CD14-positive monocyte (primary cell): ENCODE measurements at regions not wholly inside any gene's neighbourhood (a gene's known extent, or its start where the extent isn't known, plus 50 kb on each side); places are given as distances from the start of the nearest gene placed in this dataset.

Experiments used
- DNase-seq, 3 donors: peaks; one replicate each; pipeline ENCODE4 v3.0.0-alpha.2; 2011 to 2022
- H2AFZ ChIP-seq: 2 replicates; pipeline ENCODE4 v1.6.0; 2012; ENCODE audit warnings: mild to moderate bottlenecking, low read depth, low read length, inconsistent platforms; ENCODE audit not compliant: insufficient read depth, poor library complexity, severe bottlenecking
- H3K27ac ChIP-seq, 2 donors: 1 replicate in 1 of 2; 2 replicates in 1 of 2; pipeline ENCODE4 v1.5.1; 2012 to 2013; ENCODE audit warnings: low read length in 2 of 2, control low read depth in 1 of 2, inconsistent platforms in 1 of 2, low read depth in 1 of 2, mild to moderate bottlenecking in 1 of 2
- H3K27me3 ChIP-seq, 2 donors: one replicate each; pipeline versions ENCODE4 v1.6.0 to v1.6.1; 2011 to 2013; ENCODE audit warnings: low read length in 2 of 2; ENCODE audit not compliant: control insufficient read depth in 2 of 2, insufficient read depth in 2 of 2
- H3K36me3 ChIP-seq, 2 donors: replicated peaks in 1 of 2; 1 replicate in 1 of 2; 2 replicates in 1 of 2; pipeline versions ENCODE4 v1.5.1 to v1.6.1; 2012 to 2013; ENCODE audit warnings: low read length in 2 of 2, control low read depth in 1 of 2, inconsistent platforms in 1 of 2, mild to moderate bottlenecking in 1 of 2; ENCODE audit not compliant: insufficient read depth in 2 of 2, control insufficient read depth in 1 of 2
- H3K4me1 ChIP-seq, 2 donors: 1 replicate in 1 of 2; 2 replicates in 1 of 2; pipeline versions ENCODE4 v1.5.1 to v1.6.1; 2012 to 2013; ENCODE audit warnings: low read length in 2 of 2, control low read depth in 1 of 2, inconsistent platforms in 1 of 2, mild to moderate bottlenecking in 1 of 2, moderate library complexity in 1 of 2; ENCODE audit not compliant: insufficient read depth in 2 of 2, control insufficient read depth in 1 of 2
- H3K4me2 ChIP-seq: replicated peaks from 2 replicates; pipeline ENCODE3; 2012; ENCODE audit warnings: low read length, moderate library complexity, mild to moderate bottlenecking; ENCODE audit not compliant: poor library complexity, severe bottlenecking; ENCODE audit errors: extremely low read depth
- H3K4me3 ChIP-seq, 3 experiments: fragments of 200-600 bp in 1 of 3; sonication (generic) in 1 of 3; replicated peaks in 1 of 3; 1 replicate in 2 of 3; 2 replicates in 1 of 3; pipeline ENCODE4 v1.5.1; 2011 to 2013; ENCODE audit warnings: low read length in 3 of 3, mild to moderate bottlenecking in 3 of 3, control low read depth in 2 of 3, low read depth in 2 of 3, inconsistent platforms in 1 of 3, moderate library complexity in 1 of 3
- H3K79me2 ChIP-seq: 2 replicates; pipeline ENCODE4 v1.6.0; 2012; ENCODE audit warnings: mild to moderate bottlenecking, control low read depth, inconsistent platforms, low read length, moderate library complexity; ENCODE audit not compliant: insufficient read depth
- H3K9ac ChIP-seq: 2 replicates; pipeline ENCODE4 v1.6.0; 2017; ENCODE audit warnings: low read length, mild to moderate bottlenecking; ENCODE audit not compliant: insufficient read depth, poor library complexity, severe bottlenecking
- H3K9me3 ChIP-seq, 2 donors: replicated peaks in 1 of 2; 1 replicate in 1 of 2; 2 replicates in 1 of 2; pipeline versions ENCODE4 v1.5.1 to v1.6.1; 2012 to 2013; ENCODE audit warnings: low read length in 2 of 2, control low read depth in 1 of 2; ENCODE audit not compliant: control insufficient read depth in 1 of 2, insufficient read depth in 1 of 2
- H4K20me1 ChIP-seq: 2 replicates; pipeline ENCODE4 v1.6.0; 2012; ENCODE audit warnings: mild to moderate bottlenecking, low read length, control low read depth, moderate library complexity; ENCODE audit not compliant: insufficient read depth
- H3K27ac Mint-ChIP-seq, 7 donors: one replicate each; pipeline ENCODE4 v1.8.0; 2020; ENCODE audit warnings: mild to moderate bottlenecking in 7 of 7, mixed read lengths in 7 of 7, moderate library complexity in 6 of 7, inconsistent platforms in 2 of 7
- H3K27me3 Mint-ChIP-seq, 3 donors: one replicate each; pipeline ENCODE4 v1.8.0; 2021 to 2022; ENCODE audit warnings: low read depth in 3 of 3, mild to moderate bottlenecking in 3 of 3, mixed read lengths in 3 of 3, moderate library complexity in 3 of 3, inconsistent platforms in 1 of 3
- H3K36me3 Mint-ChIP-seq, 2 donors: one replicate each; pipeline ENCODE4 v1.8.0; 2020; ENCODE audit warnings: mixed read lengths in 2 of 2, inconsistent platforms in 1 of 2, mild to moderate bottlenecking in 1 of 2
- H3K4me1 Mint-ChIP-seq: one replicate; pipeline ENCODE4 v1.8.0; 2020; ENCODE audit warnings: mild to moderate bottlenecking, mixed read lengths
- H3K4me3 Mint-ChIP-seq, 2 donors: one replicate each; pipeline ENCODE4 v1.8.0; 2020; ENCODE audit warnings: mild to moderate bottlenecking in 2 of 2, mixed read lengths in 2 of 2, moderate library complexity in 1 of 2
- H3K9me3 Mint-ChIP-seq, 7 donors: one replicate each; pipeline ENCODE4 v1.8.0; 2020 to 2022; ENCODE audit warnings: mixed read lengths in 7 of 7, mild to moderate bottlenecking in 6 of 7, moderate library complexity in 6 of 7, inconsistent platforms in 2 of 7
- WGBS: methylation state at CpG from one replicate; pipeline ENCODE4 v1.1.5; 2013; ENCODE audit warnings: missing lambda C conversion rate; ENCODE audit not compliant: insufficient coverage; 5-methylcytosine and 5-hydroxymethylcytosine counted together
- intact Hi-C, 2 donors: fragments of 100-400 bp; cut with micrococcal nuclease; formaldehyde crosslinking; loops; one replicate each; pipeline versions ENCODE4 v1.15.0 to v1.15.1; 2023
- TF ChIP-seq, protein P1 (sequence below): fragments of 200-600 bp; IDR thresholded peaks from one replicate; pipeline ENCODE4 v1.8.0; 2022; ENCODE audit warnings: antibody characterized with exemption, mild to moderate bottlenecking

DNA sequence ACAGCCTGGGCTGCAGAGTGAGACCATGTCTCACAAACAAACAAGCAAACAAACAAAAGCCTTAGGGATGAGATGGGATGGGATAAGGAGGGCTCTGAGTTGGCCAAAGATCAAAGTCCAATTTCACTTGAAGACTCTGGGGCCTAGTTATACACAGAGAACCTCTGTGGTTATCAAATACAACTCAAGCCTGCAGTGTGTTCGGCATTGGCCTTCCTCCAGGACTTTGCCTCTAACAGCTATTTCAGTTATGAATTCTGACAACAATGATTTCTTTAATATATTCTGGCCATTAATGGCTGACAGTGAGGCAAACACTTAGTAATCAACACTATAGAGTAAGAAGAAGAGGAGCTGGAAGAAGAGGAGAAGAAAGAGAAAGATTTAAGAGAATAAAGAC lies 171.1 kb downstream of the PDGFRA start:
- peaks cover 5% of the 10 kb centered on the region for H3K4me1 Mint-ChIP-seq
- no peak overlapping the region for H3K4me2 ChIP-seq
- H3K9me3 Mint-ChIP-seq: peaks cover 0 to 4% (median 1%) of the 10 kb centered on the region in 7 donors
- H3K4me3 ChIP-seq: no peak overlapping the region
- H4K20me1 ChIP-seq: no peaks in the 10 kb centered on the region
- H3K36me3 ChIP-seq: no peaks in the 10 kb centered on the region
- no peak for DNase-seq
- H3K9ac ChIP-seq: no peak overlapping the region
- no peak overlapping the region for H3K27ac Mint-ChIP-seq
- no peaks in the 10 kb centered on the region for H3K4me1 ChIP-seq
- H3K36me3 Mint-ChIP-seq: no peaks in the 10 kb centered on the region
- no peaks in the 10 kb centered on the region for H3K9me3 ChIP-seq
- no peak overlapping the region for H2AFZ ChIP-seq
- intact Hi-C loops: no loop called here
- no peak overlapping the region for H3K27ac ChIP-seq
- no peaks in the 10 kb centered on the region for H3K27me3 ChIP-seq
- TF ChIP-seq, protein P1, sequence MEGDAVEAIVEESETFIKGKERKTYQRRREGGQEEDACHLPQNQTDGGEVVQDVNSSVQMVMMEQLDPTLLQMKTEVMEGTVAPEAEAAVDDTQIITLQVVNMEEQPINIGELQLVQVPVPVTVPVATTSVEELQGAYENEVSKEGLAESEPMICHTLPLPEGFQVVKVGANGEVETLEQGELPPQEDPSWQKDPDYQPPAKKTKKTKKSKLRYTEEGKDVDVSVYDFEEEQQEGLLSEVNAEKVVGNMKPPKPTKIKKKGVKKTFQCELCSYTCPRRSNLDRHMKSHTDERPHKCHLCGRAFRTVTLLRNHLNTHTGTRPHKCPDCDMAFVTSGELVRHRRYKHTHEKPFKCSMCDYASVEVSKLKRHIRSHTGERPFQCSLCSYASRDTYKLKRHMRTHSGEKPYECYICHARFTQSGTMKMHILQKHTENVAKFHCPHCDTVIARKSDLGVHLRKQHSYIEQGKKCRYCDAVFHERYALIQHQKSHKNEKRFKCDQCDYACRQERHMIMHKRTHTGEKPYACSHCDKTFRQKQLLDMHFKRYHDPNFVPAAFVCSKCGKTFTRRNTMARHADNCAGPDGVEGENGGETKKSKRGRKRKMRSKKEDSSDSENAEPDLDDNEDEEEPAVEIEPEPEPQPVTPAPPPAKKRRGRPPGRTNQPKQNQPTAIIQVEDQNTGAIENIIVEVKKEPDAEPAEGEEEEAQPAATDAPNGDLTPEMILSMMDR: no peak
- H3K4me3 Mint-ChIP-seq: no peak overlapping the region
- peaks cover 0 to 3% (median 0%) of the 10 kb centered on the region in 3 donors for H3K27me3 Mint-ChIP-seq
- H3K79me2 ChIP-seq: no peaks in the 10 kb centered on the region
- no CpG with 5 or more reads among the region's 1 CpG for WGBS

DNA sequence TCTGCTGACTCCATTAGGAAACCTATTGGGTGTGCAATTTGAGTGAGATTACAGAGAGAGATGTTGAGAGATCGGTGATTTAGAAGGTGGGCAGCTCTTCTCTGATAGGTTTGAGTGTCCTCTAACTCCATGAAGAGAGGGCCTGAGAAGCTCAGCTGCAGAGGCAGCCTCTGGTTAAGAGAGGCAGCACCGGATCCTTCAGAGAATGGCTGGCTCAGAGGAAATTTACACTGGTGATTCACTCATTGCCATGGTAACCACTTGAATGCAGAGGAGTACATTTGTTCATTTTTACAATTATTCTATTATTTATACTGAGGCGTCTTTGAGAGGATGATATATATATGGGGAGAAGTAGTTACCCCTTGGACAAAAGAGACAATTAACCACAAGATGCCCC lies 171.7 kb downstream of the PDGFRA start:
- Mint-ChIP-seq H3K4me1 (peaks cover 5% of the 10 kb centered on the region), H3K4me3 (no peak overlapping the region), H3K36me3 (no peaks in the 10 kb centered on the region), H3K27me3 (peaks cover 0 to 4% (median 0%) of the 10 kb centered on the region in 3 donors), H3K9me3 (peaks cover 0 to 3% (median under 1%) of the 10 kb centered on the region in 7 donors), H3K27ac (no peak overlapping the region)
- Histone ChIP-seq H3K4me2 (no peak overlapping the region), H3K79me2 (no peaks in the 10 kb centered on the region), H3K27ac (no peak overlapping the region), H4K20me1 (no peaks in the 10 kb centered on the region), H3K9me3 (no peaks in the 10 kb centered on the region), H2AFZ (no peak overlapping the region), H3K27me3 (no peaks in the 10 kb centered on the region), H3K4me1 (no peaks in the 10 kb centered on the region), H3K9ac (no peak overlapping the region), H3K36me3 (no peaks in the 10 kb centered on the region), H3K4me3 (no peak overlapping the region)
- no peak for DNase-seq
- WGBS: 89% methylated on average over 1 of the region's 3 CpGs
- TF ChIP-seq, protein P1: no peak
- intact Hi-C loops: no loop called here
